NCI-H524 (cell line): ENCODE measurements at regions not wholly inside any gene's neighbourhood (a gene's known extent, or its start where the extent isn't known, plus 50 kb on each side); places are given as distances from the start of the nearest gene placed in this dataset.
A peak's percentile ranks its signal among the peaks of the same experiment; 100 is the strongest.

Source experiments
- DNase-seq, 2 experiments: peaks; one replicate each; lab custom pipeline; 2025; lab: John Stamatoyannopoulos, UW

DNA sequence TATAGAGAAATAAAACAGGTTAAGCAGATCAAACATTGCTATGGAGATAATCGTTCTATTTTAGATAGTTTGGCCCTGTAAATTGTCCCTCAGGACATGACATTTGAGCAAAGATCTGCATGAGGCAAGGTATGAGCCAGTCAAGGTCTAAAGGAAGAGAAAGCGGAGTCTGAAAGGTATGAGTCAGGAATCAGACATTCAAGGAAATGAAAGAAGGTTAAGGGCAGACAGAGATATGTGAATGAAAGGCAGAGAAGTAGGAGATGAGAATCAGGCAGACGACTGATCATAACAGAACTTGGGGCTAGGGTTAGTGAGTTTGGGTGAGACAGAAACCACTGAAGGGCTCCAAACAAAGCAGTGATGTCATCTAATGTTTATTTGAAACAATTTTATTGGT is 775.8 kb downstream of the MAFB start:
- DNase-seq: no peak

GRCh38 chr20:39911497-39911896 is 777.5 kb downstream of the MAFB start:
- DNase-seq: no peak

- DNase-seq: no peak
These were observed 778.5 kb downstream of the MAFB start for GRCh38 chr20:39910536-39910935.

DNA sequence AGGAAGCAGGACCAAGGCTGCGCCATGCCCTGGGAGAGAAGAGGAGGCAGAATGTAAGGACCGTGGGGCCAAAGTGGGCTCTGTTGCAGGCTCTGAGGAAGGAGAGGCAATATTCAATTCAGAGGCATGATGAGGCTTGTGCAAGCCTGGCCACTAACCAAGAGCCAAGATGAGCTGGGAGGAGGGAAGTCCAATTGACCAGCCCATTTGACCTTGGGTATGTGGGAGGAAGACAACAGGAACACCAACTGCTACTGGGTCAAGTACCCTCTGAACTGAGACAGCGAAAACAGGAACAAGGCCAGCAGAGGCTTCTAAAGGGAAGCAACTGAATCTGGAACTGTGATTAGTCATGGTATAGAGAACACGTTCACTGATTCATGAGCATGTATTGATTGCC is 779.6 kb downstream of the MAFB start:
- no peak for DNase-seq

DNA sequence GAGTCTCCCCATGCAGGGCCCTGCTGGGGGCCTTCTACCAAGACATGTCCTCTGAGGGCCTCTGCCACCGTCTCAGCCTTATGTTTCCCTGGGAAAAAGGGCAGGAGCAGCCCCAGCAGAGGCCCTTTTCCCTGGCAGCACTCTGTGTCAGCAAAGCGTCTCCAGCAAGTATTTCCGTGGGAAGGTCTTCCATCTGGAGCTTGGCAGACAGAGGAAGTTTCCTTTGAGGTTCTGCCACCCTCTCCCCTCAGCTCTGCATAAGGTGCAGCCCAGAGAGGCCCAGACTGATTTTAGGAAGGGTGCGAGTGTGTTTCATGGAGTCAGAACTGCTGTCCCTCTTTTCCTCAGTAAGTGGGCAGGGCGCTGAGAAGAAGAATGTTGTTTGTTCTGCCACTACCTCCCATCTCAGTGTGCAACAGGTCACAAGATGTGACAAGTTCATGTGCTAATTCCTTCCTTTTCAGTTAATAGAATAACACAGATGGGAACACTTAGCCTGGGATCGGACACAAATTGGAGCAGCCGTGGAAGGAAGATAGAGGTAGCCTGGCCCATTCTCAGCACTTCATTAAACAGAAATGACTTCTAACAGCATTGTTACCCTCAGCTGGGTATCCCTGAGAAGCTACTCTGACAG is 784.4 kb downstream of the MAFB start:
- no peak for DNase-seq

DNA sequence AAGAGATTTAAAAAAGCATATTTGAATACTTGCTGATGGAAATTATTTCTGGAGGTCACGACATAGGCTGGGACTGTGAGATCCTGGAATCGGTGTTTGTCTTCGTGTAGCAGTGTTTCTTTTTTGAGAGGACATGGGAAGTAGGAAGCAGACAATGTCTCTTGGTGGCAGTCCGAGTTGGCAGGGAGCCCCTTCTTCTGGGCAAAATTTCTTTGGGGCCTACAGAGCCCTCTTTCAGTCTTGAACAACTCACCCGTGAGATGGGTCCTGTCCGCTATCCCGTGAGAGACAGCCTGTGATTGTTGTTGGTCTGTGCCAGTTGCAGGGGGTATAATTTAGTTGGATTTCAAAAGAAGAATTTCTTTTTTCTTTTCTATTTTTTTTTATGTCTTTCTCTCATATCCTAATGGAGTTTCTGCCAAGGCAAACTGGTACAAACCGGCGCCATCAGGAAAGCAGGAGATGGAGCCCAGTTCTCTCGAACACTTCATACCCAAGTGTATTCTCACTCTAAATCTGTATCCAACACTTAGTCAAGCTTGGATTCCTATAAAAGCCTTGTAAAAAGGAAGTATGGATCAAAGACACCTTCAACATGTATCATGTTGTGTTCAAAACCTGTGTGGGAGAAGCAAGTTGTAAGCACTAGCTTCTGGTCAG is 785.1 kb downstream of the MAFB start:
- no peak for DNase-seq

DNA sequence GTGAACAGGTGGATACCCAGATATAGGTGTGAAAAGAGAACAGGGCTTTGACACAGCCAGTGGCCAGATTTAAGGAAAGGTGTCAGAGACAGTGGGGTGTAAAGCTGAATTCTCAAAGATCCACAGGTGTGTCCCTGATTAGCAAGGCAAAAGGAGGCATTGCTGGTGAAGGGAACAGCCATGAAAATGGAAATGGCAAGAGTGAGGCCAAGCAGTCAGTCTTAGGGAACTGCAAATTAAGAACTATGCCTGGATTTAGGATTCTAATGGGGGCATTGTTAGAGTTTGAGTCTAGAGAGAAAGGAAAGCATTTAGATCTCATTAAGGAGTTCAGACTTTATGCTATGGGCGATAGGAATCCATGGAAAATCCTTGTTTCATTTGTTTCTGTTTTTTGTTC is 789.2 kb downstream of the MAFB start:
- DNase-seq: no peak

- no peak for DNase-seq
These were observed 790.6 kb downstream of the MAFB start for GRCh38 chr20:39898467-39898852.

DNA sequence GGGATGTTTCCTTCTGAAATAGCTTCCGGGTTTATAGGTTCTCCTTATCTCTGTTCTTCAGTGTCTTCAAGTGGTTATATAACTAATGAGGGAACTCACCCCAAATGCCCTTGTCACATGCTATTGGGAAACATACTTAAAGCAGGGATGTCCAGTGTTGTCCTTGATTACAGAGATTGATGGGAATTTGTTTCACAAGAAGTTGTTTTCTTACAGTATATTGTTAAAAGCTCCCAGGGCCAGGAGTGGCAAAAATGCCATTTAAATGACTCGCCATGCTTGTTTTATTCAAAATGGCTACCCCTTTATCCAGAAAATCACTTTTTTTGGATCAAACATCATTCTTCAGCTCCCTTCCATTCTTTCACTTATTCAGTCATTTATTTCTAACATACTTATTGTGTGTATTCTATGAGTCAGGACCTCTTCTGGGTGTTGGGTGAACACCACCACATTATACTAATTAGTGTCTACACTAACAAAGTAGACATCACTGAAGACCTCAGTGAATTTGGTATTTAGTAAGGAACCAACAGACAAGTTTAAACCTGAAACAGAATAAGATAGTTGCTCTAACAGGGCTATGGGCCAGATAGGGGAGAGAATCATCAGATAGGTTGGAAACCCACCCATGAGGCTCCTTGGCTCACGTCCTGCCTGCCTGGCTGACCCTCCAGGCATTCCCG is 791.1 kb downstream of the MAFB start:
- no peak for DNase-seq

DNA sequence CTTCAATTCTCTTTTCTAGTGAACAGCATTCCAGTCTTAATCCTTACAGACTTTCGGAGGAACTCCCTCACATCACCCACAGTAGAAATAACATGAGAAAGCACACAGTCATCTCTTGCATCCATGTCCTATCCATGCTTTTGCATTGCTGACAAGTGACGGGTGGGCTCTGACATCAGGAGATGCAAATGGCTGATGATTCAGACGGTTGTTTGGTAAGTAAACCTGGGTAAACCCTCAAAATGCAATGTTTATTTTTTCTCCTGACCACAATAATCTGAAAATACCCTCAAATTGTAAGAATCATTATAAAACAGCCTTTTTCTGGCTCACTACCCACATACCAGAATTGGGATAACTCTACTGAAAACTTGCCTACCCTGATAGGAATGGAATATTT is 792.0 kb downstream of the MAFB start:
- no peak for DNase-seq

- no peak for DNase-seq
These were observed 795.0 kb downstream of the MAFB start for GRCh38 chr20:39894067-39894466.

DNA sequence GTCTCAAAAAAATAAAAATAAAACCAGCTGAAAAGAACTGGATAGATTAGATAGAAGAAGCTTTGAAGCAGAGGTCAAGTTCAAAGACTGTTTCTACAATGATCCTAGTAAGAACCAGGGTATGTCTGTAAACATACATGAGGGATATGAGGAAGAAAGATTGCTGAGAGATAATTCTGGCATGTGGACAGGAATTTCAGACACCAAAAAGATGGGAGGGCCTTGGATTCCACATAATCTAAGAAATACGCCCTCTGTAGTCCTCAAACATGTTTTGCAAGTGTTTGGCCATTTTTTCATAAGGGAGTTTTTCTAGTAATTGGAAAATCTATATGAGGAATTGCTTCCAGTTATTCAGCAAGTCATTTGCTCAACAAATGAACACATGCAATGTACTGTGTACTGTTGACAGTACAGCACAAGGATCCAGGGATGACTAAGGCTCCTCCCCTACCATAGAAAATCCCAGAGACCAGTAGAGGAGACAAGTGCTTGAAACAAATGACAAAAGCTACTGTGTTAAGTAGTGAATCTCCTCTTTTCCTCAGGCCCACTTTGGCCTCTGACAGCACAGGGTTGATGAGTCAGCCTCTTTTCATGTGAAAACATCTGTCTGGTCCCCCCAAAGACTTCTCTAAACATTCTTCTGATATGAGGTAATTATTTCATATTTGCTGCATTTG is 795.9 kb downstream of the MAFB start:
- DNase-seq: no peak

DNA sequence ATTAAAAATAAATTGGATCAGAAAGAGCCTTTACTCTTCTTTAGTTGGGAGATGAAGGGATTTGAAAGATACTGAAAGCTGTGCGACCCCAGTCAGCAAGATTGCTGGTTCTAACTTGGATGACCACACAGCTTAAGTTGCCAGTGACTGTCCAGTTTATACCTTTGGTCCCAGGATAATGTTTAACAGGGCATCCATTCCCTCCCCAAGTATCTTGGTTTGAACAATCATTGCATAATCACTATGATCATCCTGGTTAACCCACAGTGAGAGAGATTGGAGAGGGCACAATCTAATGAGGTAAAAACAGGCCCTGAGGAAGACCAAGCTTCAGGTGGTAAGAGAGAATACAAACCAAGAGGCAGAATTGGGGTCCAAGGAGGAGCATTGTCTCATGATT is 798.3 kb downstream of the MAFB start:
- DNase-seq: no peak

GRCh38 chr20:39888310-39888709 is 800.7 kb downstream of the MAFB start:
- DNase-seq: no peak

GRCh38 chr20:39886650-39887190 is 802.3 kb downstream of the MAFB start:
- DNase-seq: no peak

- DNase-seq: peak; percentile 42 to 61
These were observed 802.9 kb downstream of the MAFB start for GRCh38 chr20:39885975-39886649.

GRCh38 chr20:39882806-39883205 is 806.2 kb downstream of the MAFB start:
- DNase-seq: no peak

GRCh38 chr20:39880890-39881289 is 808.1 kb downstream of the MAFB start:
- DNase-seq: peak in 1 of 2 experiments; percentile 24

GRCh38 chr20:39879296-39879695 is 809.7 kb downstream of the MAFB start:
- DNase-seq: no peak

DNA sequence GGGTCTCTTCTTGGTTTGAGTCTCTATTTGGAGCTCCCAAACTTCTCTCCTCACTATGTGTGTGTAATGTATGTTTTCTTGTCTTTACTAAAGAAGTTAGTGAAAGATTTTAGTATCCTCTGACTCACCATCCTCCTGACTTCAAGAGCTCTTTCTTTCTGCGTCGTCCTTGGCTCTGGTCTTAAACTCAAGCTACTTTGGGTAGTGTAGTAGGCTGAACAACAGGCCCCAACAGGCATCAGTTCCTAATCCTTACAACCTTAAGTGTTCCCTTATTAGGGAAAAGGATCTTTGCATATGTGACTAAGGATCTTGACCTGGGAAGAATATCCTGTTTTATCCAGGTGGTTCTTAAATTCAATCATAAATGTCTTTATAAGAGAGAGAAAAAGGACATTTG is 810.2 kb downstream of the MAFB start:
- DNase-seq: peak in 1 of 2 experiments; percentile 30

GRCh38 chr20:39878320-39878719 is 810.7 kb downstream of the MAFB start:
- no peak for DNase-seq

DNA sequence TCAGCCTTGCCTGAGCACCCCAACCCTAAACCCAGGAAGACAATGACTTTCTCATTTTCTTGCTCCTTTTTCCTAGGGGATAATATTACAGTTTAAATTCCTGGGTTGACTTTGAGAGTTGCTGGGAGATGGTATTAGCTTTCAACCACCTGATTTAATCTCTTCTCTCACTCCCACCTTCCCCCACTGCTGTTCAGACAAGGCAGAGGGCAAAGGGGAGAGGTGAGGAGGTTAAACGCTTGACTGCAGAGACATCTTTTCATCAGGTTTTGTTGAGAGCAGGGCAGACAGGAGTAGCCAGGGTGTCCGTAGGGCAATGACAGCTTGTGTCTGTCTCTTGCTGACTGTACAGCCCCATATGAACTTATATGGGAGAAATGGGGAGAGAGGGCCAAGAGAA is 811.2 kb downstream of the MAFB start:
- peak in 1 of 2 experiments; percentile 40 for DNase-seq
